ENCODE measurements at regions not wholly inside any gene's neighbourhood (a gene's known extent, or its start where the extent isn't known, plus 50 kb on each side); places are given as distances from the start of the nearest gene placed in this dataset.

DNA sequence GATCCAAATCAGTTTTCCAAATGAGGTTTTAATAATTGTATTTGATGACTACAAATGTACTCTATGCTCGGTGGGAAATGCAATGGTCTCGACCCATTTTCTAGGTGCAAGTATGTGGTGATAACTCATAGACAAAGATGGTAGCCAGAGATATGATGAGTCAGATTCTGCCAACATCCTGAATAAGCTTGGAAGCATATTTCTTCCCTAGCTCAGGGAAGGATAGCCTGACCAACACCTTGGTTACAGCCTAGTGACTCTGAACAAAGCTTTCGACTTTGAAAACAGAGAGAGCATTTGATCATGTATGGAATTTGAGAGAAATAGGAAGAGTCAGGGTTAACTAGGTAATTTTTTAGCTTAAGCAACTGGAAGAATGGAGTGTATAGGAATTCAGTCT, 128.3 kb upstream of the MYOCD start:
- no peak for DNase-seq

GRCh38 chr17:12538003-12538402, 127.7 kb upstream of the MYOCD start:
- no peak for DNase-seq

GRCh38 chr17:12545877-12546513, 119.7 kb upstream of the MYOCD start:
- DNase-seq = peak; percentile 37

GRCh38 chr17:12546983-12547382, 118.7 kb upstream of the MYOCD start:
- DNase-seq = no peak

DNA sequence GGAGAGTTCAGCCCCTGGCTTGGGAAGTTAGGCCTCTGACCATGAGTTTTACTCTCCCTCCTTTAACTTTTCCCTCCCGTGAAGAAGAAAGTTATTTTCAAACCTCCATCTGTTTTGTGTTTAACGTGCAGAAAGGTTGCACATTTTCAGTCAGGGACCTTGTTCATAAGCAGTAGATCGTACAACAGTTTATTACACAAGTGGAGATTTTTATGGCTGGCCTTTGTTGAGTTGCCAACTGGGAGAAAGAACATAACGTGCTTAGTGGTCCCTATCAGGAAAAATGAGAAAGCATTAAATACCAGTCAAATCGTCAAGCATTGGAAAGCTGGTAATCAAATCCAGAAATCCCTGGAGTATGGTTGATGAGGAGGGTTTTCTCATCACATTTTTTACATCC, 117.9 kb upstream of the MYOCD start:
- DNase-seq = no peak

GRCh38 chr17:12548558-12548957, 117.1 kb upstream of the MYOCD start:
- no peak for DNase-seq

DNA sequence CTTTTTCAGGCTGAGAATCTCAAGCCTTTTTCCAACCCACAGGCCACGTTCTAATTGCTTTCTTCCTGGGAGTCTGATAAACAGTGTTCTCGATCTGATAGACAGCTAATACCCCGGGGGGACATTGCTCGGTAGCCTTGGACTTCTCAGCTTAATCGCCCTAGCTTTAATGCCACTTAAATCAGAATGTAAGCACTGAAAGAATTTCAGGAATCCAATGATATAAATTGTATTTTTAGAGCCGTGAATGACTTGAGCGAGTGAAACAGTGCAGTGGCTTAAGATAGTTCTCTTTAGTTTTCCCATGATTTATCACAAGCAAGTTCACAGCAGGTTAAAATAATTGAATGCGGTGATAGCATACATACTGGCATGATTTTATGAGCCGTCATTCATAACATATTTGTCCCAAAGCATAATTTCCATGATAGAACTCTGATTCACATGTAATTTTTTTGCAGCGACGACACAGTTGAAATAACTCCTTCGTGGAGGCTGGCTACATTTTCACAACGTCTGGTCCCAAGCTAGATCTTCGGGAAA, 116.1 kb upstream of the MYOCD start:
- no peak for DNase-seq

DNA sequence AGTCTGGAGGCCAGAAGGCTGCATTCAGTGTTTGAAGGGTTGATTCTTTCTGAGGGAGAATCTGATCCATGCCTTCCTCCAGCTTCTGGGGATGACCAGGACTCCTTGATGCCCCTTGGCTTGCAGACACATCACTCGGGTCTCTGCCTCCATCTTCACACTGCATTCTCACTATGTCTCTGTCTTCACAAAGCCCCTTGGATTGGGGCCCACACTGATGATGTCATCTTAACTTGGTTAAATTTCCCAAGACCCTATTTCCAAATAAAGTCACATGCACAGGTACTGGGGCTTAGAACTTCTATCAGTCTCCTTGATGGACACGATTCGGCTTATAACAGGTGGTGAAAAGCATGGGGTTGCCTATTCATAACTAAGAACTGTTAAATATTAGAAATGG, 112.1 kb upstream of the MYOCD start:
- DNase-seq = no peak

- DNase-seq = no peak
These were observed 111.4 kb upstream of the MYOCD start for GRCh38 chr17:12554251-12554650.

GRCh38 chr17:12566291-12566690, 99.4 kb upstream of the MYOCD start:
- DNase-seq = no peak

DNA sequence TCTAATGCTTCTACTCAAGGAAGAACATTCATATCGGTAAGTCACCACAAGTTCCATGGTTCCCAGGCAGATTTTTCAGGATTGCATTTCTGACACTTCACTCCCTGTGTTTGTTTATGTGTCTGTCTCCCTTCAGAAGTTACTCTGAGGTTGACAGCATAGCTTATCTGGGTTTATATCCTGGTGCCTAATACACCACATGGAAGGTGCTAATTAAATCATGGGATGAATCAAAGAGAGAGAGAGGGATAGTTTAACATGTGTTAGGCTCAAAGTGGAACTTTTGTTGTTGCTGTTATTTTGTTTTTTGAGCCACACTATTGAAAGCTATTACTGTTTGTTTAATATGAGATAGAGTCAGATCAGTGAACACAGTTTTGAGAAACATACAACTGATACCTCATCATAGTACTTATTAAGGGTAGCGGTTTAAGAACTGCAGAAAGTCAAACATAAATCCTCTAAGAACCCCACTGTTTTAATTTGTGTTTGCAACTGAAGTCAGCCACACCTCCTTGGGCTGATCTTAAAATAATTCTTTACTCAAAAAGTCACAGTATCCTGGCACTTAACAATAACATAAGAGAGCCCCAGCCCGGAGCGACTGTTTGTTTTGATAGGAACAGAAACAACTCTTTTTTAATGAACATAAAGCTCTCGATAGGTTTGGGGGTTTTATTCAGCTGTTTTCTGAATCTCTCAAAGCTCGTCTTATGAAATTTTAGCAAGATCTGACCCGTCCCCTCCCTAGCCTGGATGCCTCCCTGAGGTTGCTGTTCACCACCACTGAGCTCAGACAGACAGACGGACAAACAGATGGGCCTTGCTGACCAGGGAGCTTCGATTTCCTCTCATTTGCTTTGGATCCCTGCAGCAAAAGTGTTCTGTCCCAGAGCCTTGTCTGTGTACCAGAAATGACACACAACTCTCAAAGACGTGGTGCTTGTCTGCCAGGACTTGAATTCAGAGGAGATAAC, 98.3 kb upstream of the MYOCD start:
- DNase-seq = no peak

- DNase-seq = no peak
These were observed 97.1 kb upstream of the MYOCD start for GRCh38 chr17:12568358-12569251.

- no peak for DNase-seq
These were observed 94.1 kb upstream of the MYOCD start for GRCh38 chr17:12571606-12572005.

DNA sequence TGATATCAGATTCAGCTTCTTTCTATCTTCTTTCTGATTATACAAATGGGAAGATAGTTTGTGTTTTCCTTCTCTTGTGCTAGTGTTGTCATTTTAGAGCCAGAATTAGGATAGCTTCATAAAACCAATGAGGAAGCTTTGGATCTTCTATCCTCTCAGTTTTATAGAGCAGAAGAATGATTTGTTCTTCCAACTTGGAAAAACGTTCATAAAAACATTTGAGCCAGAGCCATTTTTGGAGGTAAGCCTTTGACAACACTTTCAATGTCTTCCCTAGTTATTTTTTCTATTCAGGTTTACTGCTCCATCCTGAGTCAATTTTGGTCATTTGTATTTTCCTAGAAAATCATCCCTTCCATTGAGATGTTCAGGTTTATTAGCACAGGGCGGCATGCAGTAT, 91.2 kb upstream of the MYOCD start:
- DNase-seq = no peak

DNA sequence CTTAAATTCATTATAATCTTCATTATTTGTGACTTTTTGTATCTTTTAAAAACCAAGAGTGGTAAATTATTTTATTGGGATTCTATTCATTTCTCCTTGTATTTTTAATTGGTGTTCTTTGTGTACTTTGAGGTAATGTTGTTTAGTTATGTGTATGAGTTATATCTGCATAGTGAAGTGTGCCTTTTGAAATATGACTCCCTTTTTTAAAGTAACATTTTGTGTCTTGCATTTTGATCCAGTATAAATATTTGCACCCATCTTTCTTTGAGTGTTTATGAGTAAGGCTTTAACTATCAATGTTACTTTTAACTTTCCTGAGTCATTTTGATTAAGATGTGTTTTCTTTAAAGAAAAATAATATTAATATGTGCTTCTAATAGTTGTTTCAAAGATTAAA, 90.0 kb upstream of the MYOCD start:
- no peak for DNase-seq

- no peak for DNase-seq
These were observed 86.4 kb upstream of the MYOCD start for GRCh38 chr17:12579288-12579687.

DNA sequence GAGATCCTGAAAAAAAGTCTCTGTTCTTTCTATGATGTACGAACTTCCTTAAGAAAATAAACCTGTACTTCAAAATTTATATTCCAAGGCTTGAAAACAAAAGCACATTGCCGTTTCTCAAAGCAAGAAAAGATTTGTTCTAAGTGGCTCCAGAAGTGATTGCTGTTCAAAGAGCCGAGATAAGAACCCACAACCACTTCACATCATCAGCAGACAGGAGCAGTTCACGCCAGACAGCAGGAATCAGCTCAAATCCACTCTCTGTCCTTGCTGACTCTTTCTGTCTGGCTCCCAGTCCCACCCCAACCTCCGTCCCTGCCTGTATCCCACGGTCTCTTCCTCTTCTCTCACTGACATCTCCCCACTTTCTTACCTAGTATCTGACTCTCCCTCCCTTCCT, 85.0 kb upstream of the MYOCD start:
- DNase-seq = no peak

DNA sequence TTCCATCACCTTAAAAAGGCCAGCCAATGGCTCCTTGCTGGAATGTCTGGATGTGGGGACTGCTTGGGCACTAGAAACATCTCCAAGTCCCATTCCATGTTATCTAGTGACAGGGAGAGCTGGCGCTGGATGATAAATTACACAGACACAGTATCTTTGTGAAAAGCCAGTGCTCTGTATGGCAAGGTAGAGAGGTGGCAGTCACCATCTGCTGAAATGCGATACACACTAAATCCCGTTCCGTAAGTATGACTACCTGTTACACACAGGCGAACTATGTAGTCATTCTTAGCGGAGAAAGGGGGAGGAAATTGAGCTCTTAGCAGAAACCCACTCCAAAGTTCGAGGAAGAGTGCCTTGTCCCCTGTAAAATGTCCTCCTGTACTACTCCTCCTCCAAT, 81.0 kb upstream of the MYOCD start:
- no peak for DNase-seq

- no peak for DNase-seq
These were observed 77.2 kb upstream of the MYOCD start for GRCh38 chr17:12588531-12588930.

DNA sequence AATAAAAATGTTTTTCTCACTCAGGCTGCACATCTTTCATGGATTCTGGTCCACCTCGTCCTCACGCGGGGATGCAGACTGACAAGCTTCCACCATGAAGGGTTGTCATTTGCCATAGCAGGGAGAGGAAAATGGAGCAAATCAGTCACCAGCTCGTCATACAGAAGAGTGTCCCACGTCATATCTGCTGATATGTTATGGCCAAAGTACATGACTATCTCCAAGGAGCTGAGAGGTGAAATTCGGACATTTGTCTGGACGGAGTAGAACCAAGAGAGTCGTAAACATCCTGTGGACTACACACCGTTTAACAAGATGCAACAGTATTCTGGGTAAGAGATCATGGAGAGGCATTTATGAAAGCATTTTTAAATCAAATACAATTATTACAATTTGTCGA, 75.3 kb upstream of the MYOCD start:
- DNase-seq = no peak

- no peak for DNase-seq
These were observed 74.5 kb upstream of the MYOCD start for GRCh38 chr17:12591021-12591735.

DNA sequence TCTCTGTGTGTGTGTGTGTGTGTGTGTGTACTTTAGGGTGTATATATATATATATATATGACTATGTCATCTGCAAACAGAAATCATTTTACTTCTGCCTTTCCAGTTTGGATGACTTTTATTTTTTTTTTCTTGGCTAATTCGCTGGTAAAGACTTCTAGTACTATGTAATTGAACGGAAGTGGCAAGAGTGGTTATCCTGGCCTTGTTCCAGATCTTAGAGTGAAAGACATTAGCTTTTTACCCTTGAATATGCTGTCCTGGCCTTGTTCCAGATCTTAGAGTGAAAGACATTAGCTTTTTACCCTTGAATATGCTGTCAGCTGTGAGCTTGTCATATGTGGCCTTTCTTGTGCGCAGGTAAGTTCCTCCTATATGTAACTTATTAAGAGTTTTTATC, 72.7 kb upstream of the MYOCD start:
- DNase-seq = no peak

Data from NCI-H226 (cell line).